ENCODE measurements at regions not wholly inside any gene's neighbourhood (a gene's known extent, or its start where the extent isn't known, plus 50 kb on each side); places are given as distances from the start of the nearest gene placed in this dataset.

DNA sequence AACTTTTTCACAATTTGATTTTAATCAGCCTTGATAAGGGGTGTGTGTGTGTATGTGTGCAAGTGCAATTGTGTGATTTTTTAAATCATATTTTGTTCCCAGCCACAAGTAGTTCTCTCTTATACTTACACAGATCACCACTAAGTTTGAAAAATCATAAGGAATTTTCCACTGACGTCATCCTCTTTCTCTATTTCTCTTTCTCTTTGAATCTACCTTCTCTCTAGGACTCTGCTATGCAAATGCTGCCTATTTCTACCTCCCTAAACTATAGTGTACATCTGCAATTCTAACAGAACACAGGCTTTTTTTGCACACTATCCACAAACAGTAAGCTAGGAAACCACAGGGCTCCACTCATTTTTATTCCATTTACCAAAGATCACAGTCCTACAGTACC lies 254.6 kb upstream of the CYLC2 start:
- no peak for TF ChIP-seq POLR2A (IDR thresholded peaks at IDR 0.05)
- TF ChIP-seq, protein P1, sequence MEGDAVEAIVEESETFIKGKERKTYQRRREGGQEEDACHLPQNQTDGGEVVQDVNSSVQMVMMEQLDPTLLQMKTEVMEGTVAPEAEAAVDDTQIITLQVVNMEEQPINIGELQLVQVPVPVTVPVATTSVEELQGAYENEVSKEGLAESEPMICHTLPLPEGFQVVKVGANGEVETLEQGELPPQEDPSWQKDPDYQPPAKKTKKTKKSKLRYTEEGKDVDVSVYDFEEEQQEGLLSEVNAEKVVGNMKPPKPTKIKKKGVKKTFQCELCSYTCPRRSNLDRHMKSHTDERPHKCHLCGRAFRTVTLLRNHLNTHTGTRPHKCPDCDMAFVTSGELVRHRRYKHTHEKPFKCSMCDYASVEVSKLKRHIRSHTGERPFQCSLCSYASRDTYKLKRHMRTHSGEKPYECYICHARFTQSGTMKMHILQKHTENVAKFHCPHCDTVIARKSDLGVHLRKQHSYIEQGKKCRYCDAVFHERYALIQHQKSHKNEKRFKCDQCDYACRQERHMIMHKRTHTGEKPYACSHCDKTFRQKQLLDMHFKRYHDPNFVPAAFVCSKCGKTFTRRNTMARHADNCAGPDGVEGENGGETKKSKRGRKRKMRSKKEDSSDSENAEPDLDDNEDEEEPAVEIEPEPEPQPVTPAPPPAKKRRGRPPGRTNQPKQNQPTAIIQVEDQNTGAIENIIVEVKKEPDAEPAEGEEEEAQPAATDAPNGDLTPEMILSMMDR (IDR thresholded peaks at IDR 0.05), result no peak
